SK-N-SH (cell line): ENCODE measurements at regions not wholly inside any gene's neighbourhood (a gene's known extent, or its start where the extent isn't known, plus 50 kb on each side); places are given as distances from the start of the nearest gene placed in this dataset.

Source experiments
- CTCF ChIA-PET: fragments of 300-600, 350-600 bp; formaldehyde crosslinking; extraction: SDS; loops from one replicate; lab custom pipeline; 2021; lab: Yijun Ruan, JAX
- POLR2A ChIA-PET: fragments of 350-600 bp; sonication (Branson Sonifier 250); formaldehyde crosslinking; extraction: SDS; loops from one replicate; lab custom pipeline; 2020; ENCODE audit warnings: antibody characterized with exemption, inconsistent platforms; lab: Yijun Ruan, JAX
- DNase-seq: peaks from one replicate; pipeline ENCODE4 v3.0.0; 2012
- H2AFZ ChIP-seq: fragments of 200-600 bp; sonication (generic); 2 replicates; pipeline ENCODE4 v1.8.1; 2016; ENCODE audit warnings: antibody characterized with exemption, mild to moderate bottlenecking, low read depth
- H3F3A ChIP-seq: fragments of 200-600 bp; sonication (generic); replicated peaks from 2 replicates; pipeline ENCODE3; 2016; ENCODE audit warnings: antibody characterized with exemption, mild to moderate bottlenecking; ENCODE audit not compliant: insufficient read depth
- H3K27ac ChIP-seq, 2 experiments: fragments of 200-500 bp in 1 of 2; fragments of 200-600 bp in 1 of 2; sonication (Bioruptor generic) in 1 of 2; sonication (generic), shearing (Covaris generic) in 1 of 2; 2 replicates each; pipeline versions ENCODE4 v1.5.1 to v1.6.1; 2014 to 2016; ENCODE audit warnings: low read depth in 2 of 2, inconsistent platforms in 1 of 2, low read length in 1 of 2, mild to moderate bottlenecking in 1 of 2, mixed read lengths in 1 of 2
- H3K27me3 ChIP-seq: fragments of 200-600 bp; sonication (generic), shearing (Covaris generic); 2 replicates; pipeline ENCODE4 v1.6.1; 2016; ENCODE audit warnings: mixed run types; ENCODE audit not compliant: insufficient read depth
- H3K36me3 ChIP-seq, 2 experiments: fragments of 200-500 bp in 1 of 2; fragments of 200-600 bp in 1 of 2; sonication (Bioruptor generic) in 1 of 2; sonication (generic) in 1 of 2; replicated peaks in 1 of 2; 2 replicates each; pipeline versions ENCODE3 to v1.5.1; 2014 to 2016; ENCODE audit warnings: low read length in 1 of 2, mild to moderate bottlenecking in 1 of 2; ENCODE audit not compliant: insufficient read depth in 2 of 2, control insufficient read depth in 1 of 2
- H3K4me1 ChIP-seq, 2 experiments: fragments of 200-500 bp in 1 of 2; fragments of 200-600 bp in 1 of 2; sonication (Bioruptor generic) in 1 of 2; sonication (generic), shearing (Covaris generic) in 1 of 2; 2 replicates each; pipeline versions ENCODE4 v1.5.1 to v1.6.1; 2014 to 2016; ENCODE audit warnings: low read depth in 1 of 2, low read length in 1 of 2, mixed run types in 1 of 2; ENCODE audit not compliant: insufficient read depth in 2 of 2, control insufficient read depth in 1 of 2
- H3K4me2 ChIP-seq: fragments of 200-600 bp; sonication (generic), shearing (Covaris generic); 2 replicates; pipeline ENCODE4 v1.6.1; 2017; ENCODE audit warnings: mixed run types
- H3K4me3 ChIP-seq, 2 experiments: fragments of 200-500 bp in 1 of 2; fragments of 200-600 bp in 1 of 2; sonication (Bioruptor generic) in 1 of 2; sonication (generic), shearing (Covaris generic) in 1 of 2; 2 replicates each; pipeline versions ENCODE4 v1.5.1 to v1.8.1; 2014 to 2016; ENCODE audit warnings: low read depth in 2 of 2, inconsistent platforms in 1 of 2, low read length in 1 of 2, mild to moderate bottlenecking in 1 of 2, mixed read lengths in 1 of 2, moderate library complexity in 1 of 2
- H3K79me2 ChIP-seq: fragments of 200-600 bp; sonication (generic); 2 replicates; pipeline ENCODE4 v1.8.1; 2017; ENCODE audit warnings: mild to moderate bottlenecking; ENCODE audit not compliant: insufficient read depth
- H3K9ac ChIP-seq: fragments of 200-600 bp; sonication (generic); 2 replicates; pipeline ENCODE4 v1.6.1; 2017; ENCODE audit warnings: mixed run types
- H3K9me2 ChIP-seq: fragments of 200-600 bp; sonication (generic); 2 replicates; pipeline ENCODE4 v1.6.1; 2017; ENCODE audit warnings: mixed run types
- H3K9me3 ChIP-seq: fragments of 200-600 bp; sonication (generic); 2 replicates; pipeline ENCODE4 v1.6.1; 2017; ENCODE audit warnings: mixed run types, mild to moderate bottlenecking, moderate library complexity
- H4K20me1 ChIP-seq: fragments of 200-600 bp; sonication (generic); 2 replicates; pipeline ENCODE4 v1.6.1; 2017; ENCODE audit warnings: mild to moderate bottlenecking, mixed run types; ENCODE audit not compliant: insufficient read depth
- CHD2 ChIP-seq: fragments of 150-350 bp; IDR thresholded peaks from 2 replicates; pipeline ENCODE4 v1.6.1; 2018; ENCODE audit warnings: low read length; ENCODE audit not compliant: partially characterized antibody
- ELF1 ChIP-seq: IDR thresholded peaks from 2 replicates; pipeline ENCODE4 v1.4.0; 2012
- EZH2phosphoT487 ChIP-seq: fragments of 200-600 bp; sonication (generic); IDR thresholded peaks from 2 replicates; pipeline ENCODE4 v1.6.1; 2017; ENCODE audit warnings: low read depth, mixed run types, mild to moderate bottlenecking, antibody characterized with exemption, moderate library complexity, borderline replicate concordance
- JUND ChIP-seq: IDR thresholded peaks from 2 replicates; pipeline ENCODE4 v1.4.0; 2012
- MEF2A ChIP-seq: IDR thresholded peaks from 2 replicates; pipeline ENCODE4 v1.4.0; 2012; ENCODE audit warnings: low read depth, borderline replicate concordance
- NFIC ChIP-seq: IDR thresholded peaks from 2 replicates; pipeline ENCODE4 v1.4.0; 2012; ENCODE audit warnings: borderline replicate concordance
- POLR2AphosphoS5 ChIP-seq: IDR thresholded peaks from 2 replicates; pipeline ENCODE4 v1.6.1; 2012; ENCODE audit warnings: low read depth, low read length
- RAD21 ChIP-seq: IDR thresholded peaks from 2 replicates; pipeline ENCODE4 v1.6.1; 2012; ENCODE audit warnings: mild to moderate bottlenecking, low read length
- RCOR1 ChIP-seq: fragments of 150-350 bp; IDR thresholded peaks from 2 replicates; pipeline ENCODE4 v1.6.1; 2017; ENCODE audit warnings: antibody characterized with exemption, low read length
- RFX5 ChIP-seq: IDR thresholded peaks from 2 replicates; pipeline ENCODE4 v1.6.1; 2012; ENCODE audit warnings: mild to moderate bottlenecking, improper control_type of control experiment, low read length
- SMC3 ChIP-seq: IDR thresholded peaks from 2 replicates; pipeline ENCODE4 v1.6.1; 2012; ENCODE audit warnings: low read depth, low read length, improper control_type of control experiment
- TEAD4 ChIP-seq: IDR thresholded peaks from 2 replicates; pipeline ENCODE4 v1.4.0; 2012; ENCODE audit warnings: mild to moderate bottlenecking, borderline replicate concordance; ENCODE audit not compliant: insufficient read depth
- YY1 ChIP-seq: IDR thresholded peaks from 2 replicates; pipeline ENCODE4 v1.4.0; 2012; ENCODE audit warnings: low read depth, mild to moderate bottlenecking
- WGBS: methylation state at CpG from one replicate; pipeline ENCODE4 v1.1.6; 2017; ENCODE audit warnings: low lambda C conversion rate; 5-methylcytosine and 5-hydroxymethylcytosine counted together
- TF ChIP-seq, protein P1 (sequence below): fragments of 200-600 bp; sonication (generic); IDR thresholded peaks from 2 replicates; pipeline ENCODE4 v1.6.1; 2017; ENCODE audit warnings: antibody characterized with exemption, mild to moderate bottlenecking, moderate library complexity

DNA sequence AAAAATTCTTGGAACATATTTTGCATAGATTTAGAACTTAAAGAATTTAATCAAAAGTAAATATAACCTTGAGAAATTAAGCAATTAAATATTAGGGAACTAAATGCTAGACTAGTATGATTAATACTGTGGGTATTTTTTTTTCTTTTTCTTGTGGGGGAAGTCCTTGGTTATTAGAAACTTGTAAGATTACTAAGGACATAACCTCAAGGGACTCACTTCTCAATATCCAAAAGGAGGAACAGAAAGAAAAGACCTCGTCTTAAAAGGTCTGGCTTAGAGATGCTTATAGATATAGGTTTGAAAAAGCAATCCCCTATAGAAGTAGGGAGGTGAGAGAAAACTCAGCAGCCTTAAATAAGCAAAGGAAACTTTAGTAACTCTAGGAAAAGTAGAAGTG is 368.5 kb downstream of the INSC start (continued):
- no peak for TF ChIP-seq SMC3
- TF ChIP-seq YY1, result no peak
- no peak for TF ChIP-seq EZH2phosphoT487

DNA sequence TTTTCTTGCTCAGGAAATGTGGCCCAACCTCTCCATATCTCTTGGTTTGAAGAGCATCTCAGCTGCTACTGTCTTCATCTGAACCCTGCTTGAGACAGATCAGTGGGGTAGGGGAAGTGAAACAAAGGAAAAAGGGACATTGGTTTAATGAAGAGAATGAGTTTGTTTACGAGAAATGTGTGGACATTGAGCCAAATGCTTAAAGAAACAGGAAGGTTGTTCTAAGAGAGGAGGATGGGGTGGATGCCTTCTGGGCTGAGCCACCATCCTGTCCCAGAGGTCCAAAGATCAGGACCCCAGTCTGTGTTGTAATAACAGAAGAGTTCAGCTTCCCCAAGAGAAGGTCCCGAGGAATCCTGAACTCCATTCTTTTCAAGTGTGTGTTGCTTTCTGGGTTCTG is 369.7 kb downstream of the INSC start:
- Histone ChIP-seq H3K27ac (no peak overlapping the region), H2AFZ (no peak overlapping the region), H4K20me1 (no peaks in the 10 kb centered on the region), H3K4me2 (no peak overlapping the region), H3F3A (no peaks in the 10 kb centered on the region), H3K27me3 (no peaks in the 10 kb centered on the region), H3K36me3 (no peaks in the 10 kb centered on the region), H3K9me2 (no peaks in the 10 kb centered on the region), H3K79me2 (no peaks in the 10 kb centered on the region), H3K9ac (no peak overlapping the region), H3K4me3 (no peak overlapping the region), H3K4me1 (no peaks in the 10 kb centered on the region), H3K9me3 (no peaks in the 10 kb centered on the region)
- CTCF ChIA-PET, result no interaction called here
- DNase-seq, result no peak
- TF ChIP-seq RAD21 (no peak), CHD2 (no peak), TEAD4 (no peak), JUND (no peak), NFIC (no peak), ELF1 (no peak), EZH2phosphoT487 (no peak), MEF2A (no peak), RCOR1 (no peak), POLR2AphosphoS5 (no peak)
- TF ChIP-seq, protein P1, sequence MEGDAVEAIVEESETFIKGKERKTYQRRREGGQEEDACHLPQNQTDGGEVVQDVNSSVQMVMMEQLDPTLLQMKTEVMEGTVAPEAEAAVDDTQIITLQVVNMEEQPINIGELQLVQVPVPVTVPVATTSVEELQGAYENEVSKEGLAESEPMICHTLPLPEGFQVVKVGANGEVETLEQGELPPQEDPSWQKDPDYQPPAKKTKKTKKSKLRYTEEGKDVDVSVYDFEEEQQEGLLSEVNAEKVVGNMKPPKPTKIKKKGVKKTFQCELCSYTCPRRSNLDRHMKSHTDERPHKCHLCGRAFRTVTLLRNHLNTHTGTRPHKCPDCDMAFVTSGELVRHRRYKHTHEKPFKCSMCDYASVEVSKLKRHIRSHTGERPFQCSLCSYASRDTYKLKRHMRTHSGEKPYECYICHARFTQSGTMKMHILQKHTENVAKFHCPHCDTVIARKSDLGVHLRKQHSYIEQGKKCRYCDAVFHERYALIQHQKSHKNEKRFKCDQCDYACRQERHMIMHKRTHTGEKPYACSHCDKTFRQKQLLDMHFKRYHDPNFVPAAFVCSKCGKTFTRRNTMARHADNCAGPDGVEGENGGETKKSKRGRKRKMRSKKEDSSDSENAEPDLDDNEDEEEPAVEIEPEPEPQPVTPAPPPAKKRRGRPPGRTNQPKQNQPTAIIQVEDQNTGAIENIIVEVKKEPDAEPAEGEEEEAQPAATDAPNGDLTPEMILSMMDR, result no peak
- 32% methylated on average over 2 of the region's 2 CpGs for WGBS
- POLR2A ChIA-PET, result no interaction called here

DNA sequence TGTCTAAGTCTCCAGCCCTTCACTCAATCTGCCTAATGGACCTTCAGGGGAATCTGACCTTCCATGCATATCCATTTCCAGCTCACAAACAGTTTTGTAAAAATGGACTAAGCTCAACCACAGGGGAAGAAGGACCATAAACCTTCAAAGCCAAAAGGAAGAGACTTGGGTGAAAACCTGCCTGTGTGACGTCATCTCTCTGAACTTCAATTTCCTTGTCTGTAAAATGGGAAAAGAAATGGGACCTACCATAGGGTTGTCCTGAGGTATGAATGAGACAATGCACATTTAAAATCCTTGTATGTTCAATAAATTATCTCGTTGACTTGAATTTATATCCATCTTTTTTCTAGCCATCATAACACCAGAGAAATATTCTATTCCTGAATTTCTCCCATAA is 370.7 kb downstream of the INSC start:
- Histone ChIP-seq H3K36me3 (no peaks in the 10 kb centered on the region), H3K9me3 (no peaks in the 10 kb centered on the region), H3K27ac (no peak overlapping the region), H3K79me2 (no peaks in the 10 kb centered on the region), H2AFZ (no peak overlapping the region), H3K4me2 (no peak overlapping the region), H3K27me3 (no peaks in the 10 kb centered on the region), H3K9ac (no peak overlapping the region), H4K20me1 (no peaks in the 10 kb centered on the region), H3K9me2 (no peaks in the 10 kb centered on the region), H3K4me3 (no peak overlapping the region), H3F3A (no peaks in the 10 kb centered on the region), H3K4me1 (no peaks in the 10 kb centered on the region)
- no peak for TF ChIP-seq RFX5
- CTCF ChIA-PET, result no interaction called here
- POLR2A ChIA-PET, result no interaction called here
- 11% methylated on average over 2 of the region's 2 CpGs for WGBS
- no peak for DNase-seq
